ENCODE measurements at regions not wholly inside any gene's neighbourhood (a gene's known extent, or its start where the extent isn't known, plus 50 kb on each side); places are given as distances from the start of the nearest gene placed in this dataset.

DNA sequence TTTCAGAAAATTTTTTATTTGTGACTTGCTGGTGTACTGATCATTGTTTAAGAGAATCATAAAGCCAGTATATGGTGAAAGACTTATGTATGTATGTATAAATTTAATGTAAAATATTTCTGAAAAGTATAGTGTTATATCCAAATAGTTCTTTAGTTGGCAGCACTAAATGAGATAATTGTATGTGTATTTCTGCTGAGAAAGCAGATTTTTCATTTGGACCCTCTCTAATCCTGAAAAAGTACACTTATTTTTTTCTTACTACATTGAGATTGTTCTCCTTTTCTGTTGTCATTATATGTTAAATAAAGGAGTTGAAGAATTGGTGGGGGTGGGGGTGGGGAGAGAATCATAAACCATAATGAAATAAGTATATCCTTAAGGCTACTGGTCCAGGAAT lies 324.9 kb upstream of the SUCLG2 start:
- intact Hi-C loops (cut with DNase I): no loop called here
- Histone ChIP-seq H3K9me3 (no peaks in the 10 kb centered on the region), H3K4me3 (no peak overlapping the region), H3K27ac (no peak overlapping the region), H3K36me3 (no peaks in the 10 kb centered on the region), H3K4me1 (ENCODE audit: insufficient read depth) (no peaks in the 10 kb centered on the region), H3K27me3 (no peaks in the 10 kb centered on the region)
- TF ChIP-seq CTCF (IDR thresholded peaks at IDR 0.05): no peak
- TF ChIP-seq POLR2A (IDR thresholded peaks at IDR 0.05): no peak
- TF ChIP-seq EP300 (IDR thresholded peaks at IDR 0.05): no peak
- no peak for DNase-seq

GRCh38 chr3:67977762-67978161 lies 323.4 kb upstream of the SUCLG2 start:
- H3K27ac ChIP-seq: no peak overlapping the region
- 70 to 85% (median 76%) methylated on average over 2 of the region's 2 CpGs for WGBS, 3 donors
- no peak for TF ChIP-seq CTCF (IDR thresholded peaks at IDR 0.05)
- no peak for TF ChIP-seq EP300 (IDR thresholded peaks at IDR 0.05)
- no peak for TF ChIP-seq POLR2A (IDR thresholded peaks at IDR 0.05)
- H3K9me3 ChIP-seq: no peaks in the 10 kb centered on the region
- H3K4me1 ChIP-seq (ENCODE audit: insufficient read depth): no peaks in the 10 kb centered on the region
- H3K4me3 ChIP-seq: no peak overlapping the region
- intact Hi-C loops (cut with DNase I): no loop called here
- no peaks in the 10 kb centered on the region for H3K36me3 ChIP-seq
- no peak for DNase-seq
- no peaks in the 10 kb centered on the region for H3K27me3 ChIP-seq

GRCh38 chr3:67976663-67977062 lies 322.3 kb upstream of the SUCLG2 start:
- no peaks in the 10 kb centered on the region for H3K27me3 ChIP-seq
- intact Hi-C loops (cut with DNase I): no loop called here
- H3K4me1 ChIP-seq (ENCODE audit: insufficient read depth): no peaks in the 10 kb centered on the region
- H3K27ac ChIP-seq: no peak overlapping the region
- TF ChIP-seq POLR2A (IDR thresholded peaks at IDR 0.05) (no peak), EP300 (IDR thresholded peaks at IDR 0.05) (no peak), CTCF (IDR thresholded peaks at IDR 0.05) (no peak)
- DNase-seq: no peak
- H3K9me3 ChIP-seq: no peaks in the 10 kb centered on the region
- no peak overlapping the region for H3K4me3 ChIP-seq
- no peaks in the 10 kb centered on the region for H3K36me3 ChIP-seq
- 68 to 82% (median 77%) methylated on average over 2 of the region's 2 CpGs for WGBS, 3 donors

GRCh38 chr3:67964596-67964995 lies 310.2 kb upstream of the SUCLG2 start:
- H3K27ac ChIP-seq: no peak overlapping the region
- intact Hi-C loops (cut with DNase I): no loop called here
- TF ChIP-seq POLR2A (IDR thresholded peaks at IDR 0.05): no peak
- TF ChIP-seq EP300 (IDR thresholded peaks at IDR 0.05): no peak
- no peak for TF ChIP-seq CTCF (IDR thresholded peaks at IDR 0.05)
- H3K27me3 ChIP-seq: no peaks in the 10 kb centered on the region
- no peak for DNase-seq
- H3K9me3 ChIP-seq: no peaks in the 10 kb centered on the region
- no peaks in the 10 kb centered on the region for H3K36me3 ChIP-seq
- no peaks in the 10 kb centered on the region for H3K4me1 ChIP-seq (ENCODE audit: insufficient read depth)
- H3K4me3 ChIP-seq: no peak overlapping the region

DNA sequence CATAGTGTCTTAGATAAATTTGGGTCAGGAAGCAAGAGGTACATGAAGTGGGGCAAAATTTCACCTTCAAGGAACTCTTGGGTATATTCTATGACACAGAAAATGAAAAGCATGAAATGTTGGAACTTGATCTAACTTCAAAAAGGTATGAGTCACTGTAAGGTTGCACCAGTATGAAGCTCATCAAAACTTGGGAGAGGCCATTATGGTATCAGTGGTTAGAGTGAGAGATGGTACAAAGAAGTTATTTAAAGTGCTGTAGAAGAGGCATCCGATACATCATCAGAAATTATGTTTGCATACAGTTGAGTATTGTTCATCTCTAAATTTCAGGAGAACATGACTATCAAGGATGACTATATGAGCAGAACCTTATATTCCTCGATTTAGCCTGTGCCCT lies 302.9 kb upstream of the SUCLG2 start:
- Histone ChIP-seq H3K9me3 (no peaks in the 10 kb centered on the region), H3K4me1 (ENCODE audit: insufficient read depth) (no peaks in the 10 kb centered on the region), H3K27ac (no peak overlapping the region), H3K27me3 (no peaks in the 10 kb centered on the region), H3K36me3 (no peaks in the 10 kb centered on the region), H3K4me3 (no peak overlapping the region)
- 78 to 88% (median 88%) methylated on average over 2 of the region's 2 CpGs for WGBS, 3 donors
- DNase-seq: no peak
- no peak for TF ChIP-seq EP300 (IDR thresholded peaks at IDR 0.05)
- no peak for TF ChIP-seq POLR2A (IDR thresholded peaks at IDR 0.05)
- no peak for TF ChIP-seq CTCF (IDR thresholded peaks at IDR 0.05)
- intact Hi-C loops (cut with DNase I): no loop called here

Measured in ovary (tissue), 7 donors.